Esophagus mucosa (tissue), 1 donor: ENCODE measurements at regions not wholly inside any gene's neighbourhood (a gene's known extent, or its start where the extent isn't known, plus 50 kb on each side); places are given as distances from the start of the nearest gene placed in this dataset.

Experiments
- ATAC-seq: fragments of 200-7000 bp; cut with Tn5 transposase; one replicate; pipeline ENCODE4 v1.9.1; 2020
- donor health status: DM: yes; HTN: yes; CAD: no.

DNA sequence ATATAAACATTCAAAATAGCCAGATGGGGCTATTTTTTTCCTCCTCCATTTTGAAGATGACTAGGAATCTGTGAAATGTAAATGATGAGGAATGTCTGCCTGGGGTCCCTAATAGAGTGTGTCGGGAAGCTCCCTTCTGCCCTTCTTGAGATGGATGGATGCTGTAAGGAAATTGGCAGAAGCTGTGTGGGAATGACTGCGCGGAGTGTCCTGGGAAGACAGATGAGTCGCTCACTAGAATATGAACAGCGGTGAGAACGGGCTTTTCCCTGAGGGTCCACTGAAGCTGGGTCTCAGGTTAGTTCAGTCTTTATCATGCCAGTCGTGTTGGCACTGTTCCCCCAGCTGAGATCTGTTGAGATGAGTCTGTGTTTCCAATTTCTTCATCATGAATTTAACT is 75.1 kb upstream of the PLPP4 start:
- ATAC-seq: no peak

DNA sequence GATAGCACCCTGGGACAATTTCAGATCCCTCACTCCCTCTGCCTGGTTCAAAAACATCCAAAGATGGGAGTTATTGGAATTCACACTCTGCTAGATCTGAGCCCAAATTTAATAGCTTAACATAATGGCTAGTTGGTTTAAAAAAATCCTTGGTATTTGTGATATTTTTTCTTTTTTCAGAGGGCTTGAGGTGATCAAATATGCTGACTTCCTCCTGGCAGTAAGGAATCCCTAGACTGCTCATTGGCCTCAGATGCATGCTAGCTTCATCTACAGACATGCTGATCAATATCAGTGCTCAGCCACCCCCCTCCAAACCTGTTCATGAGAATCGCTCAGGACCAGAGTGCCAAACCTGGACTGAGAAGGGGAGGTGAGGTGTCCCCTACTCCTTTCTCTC is 74.7 kb upstream of the PLPP4 start:
- ATAC-seq: no peak

DNA sequence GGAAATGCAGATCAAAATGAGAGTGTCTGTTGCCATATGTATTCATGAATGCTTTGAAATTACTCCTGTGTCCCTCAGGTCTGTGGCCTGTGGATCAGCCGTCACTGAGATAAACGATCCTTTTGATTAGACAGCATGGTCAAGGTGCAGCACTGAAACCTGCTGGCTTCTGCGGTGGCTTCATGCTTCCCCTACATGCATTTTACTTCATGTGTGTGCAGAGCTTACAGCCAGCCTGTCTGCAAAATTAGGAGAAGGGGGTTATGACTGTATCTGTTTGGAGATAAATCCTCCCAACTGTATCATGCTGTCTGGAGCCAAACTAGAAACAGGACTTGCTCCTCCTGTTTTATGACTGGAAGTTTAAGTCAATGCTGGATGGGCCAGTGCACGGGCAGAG is 71.0 kb upstream of the PLPP4 start:
- no peak for ATAC-seq

DNA sequence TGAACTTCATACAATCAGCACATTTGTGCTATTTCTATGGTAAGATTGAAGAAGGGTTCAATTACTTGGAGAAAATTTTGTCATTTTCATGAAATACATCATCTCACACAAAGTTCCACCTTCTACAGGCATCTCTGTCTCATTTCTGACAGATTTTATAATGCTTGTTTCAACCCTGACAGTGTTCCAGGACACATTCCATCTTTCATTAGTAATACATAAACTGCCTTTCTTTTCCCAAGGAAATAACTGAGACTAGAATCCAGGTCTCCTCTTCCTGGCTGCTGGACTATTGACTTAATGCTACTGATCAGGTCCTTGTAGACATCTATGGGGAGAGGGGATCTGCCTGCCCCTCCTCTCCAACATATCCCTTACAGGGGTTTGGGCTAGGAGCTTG is 70.1 kb upstream of the PLPP4 start:
- ATAC-seq: no peak

DNA sequence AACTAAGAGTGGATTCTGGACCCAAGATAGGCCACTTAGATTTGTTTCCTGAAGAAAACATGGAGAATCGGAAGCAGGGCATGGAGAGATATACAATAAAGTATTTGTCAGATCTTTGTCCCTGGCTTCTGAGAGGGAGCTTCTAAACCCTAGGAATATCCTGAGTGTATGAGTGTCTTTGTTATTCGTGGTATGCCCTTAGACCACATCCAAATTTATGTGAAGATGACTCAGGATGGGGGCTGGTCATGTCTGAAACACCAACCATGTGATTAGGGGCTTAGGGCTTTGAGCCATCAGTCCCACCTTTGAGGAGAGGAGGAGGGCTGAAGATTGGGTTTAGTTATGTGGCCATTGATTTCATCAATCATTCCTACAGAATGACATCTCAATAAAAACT is 69.7 kb upstream of the PLPP4 start:
- no peak for ATAC-seq

DNA sequence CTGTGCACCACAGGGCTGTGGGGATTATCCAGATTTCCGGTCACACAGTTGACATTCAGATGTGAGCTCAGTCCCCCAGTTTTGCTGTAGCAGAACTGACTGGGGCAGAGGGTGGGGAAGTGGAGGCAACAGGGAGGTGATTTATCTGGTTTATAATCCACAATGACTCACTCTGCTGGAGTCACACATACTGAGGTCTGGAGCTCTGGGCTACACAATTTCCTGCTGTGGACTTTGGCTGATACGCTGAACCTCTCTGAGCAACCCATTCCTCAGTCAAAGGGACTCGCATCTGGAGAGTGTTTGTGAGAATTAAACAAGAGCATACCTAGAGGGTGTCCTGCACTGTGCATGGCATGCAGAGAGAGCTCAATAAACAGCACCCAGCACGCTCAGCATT is 64.8 kb upstream of the PLPP4 start:
- peak; percentile 55 for ATAC-seq

DNA sequence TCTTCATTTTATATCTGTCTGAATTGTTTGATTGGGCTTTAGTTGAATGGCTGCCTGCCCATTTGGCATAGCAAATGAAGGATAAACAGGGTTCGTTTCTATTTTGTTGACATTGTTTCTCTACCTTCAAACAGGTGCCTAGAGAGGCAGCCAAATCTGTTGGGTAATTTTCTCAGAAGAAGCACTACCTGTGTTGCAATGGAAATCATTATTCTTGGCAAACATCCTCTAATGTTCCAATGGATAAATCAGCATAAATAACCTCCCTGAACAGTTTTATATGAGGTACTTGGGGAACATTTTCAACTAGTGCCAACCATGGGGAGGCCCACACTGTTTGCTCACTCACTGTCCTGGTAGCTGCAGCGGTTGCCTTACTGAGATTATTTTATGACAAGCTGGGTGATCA is 64.4 kb upstream of the PLPP4 start:
- ATAC-seq: no peak

DNA sequence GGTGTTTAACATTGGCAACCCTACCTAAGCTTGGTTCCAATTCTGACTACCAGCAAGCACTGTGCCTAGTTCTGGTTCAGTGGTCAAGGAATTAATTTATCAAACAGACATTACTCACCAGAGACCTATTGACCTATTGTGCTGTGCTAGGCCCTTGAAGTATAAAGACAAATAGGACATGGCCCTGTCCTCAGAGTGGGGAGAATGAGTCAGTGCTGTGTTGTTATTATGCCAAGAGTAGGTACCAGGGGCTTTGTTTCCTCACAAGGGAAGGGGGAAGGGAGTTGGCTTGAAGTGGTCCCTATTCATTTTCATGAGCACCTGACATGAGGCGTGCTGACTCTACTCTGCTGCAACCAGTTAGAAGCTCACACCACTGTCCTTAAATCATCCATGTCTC is 62.6 kb upstream of the PLPP4 start:
- ATAC-seq: no peak

DNA sequence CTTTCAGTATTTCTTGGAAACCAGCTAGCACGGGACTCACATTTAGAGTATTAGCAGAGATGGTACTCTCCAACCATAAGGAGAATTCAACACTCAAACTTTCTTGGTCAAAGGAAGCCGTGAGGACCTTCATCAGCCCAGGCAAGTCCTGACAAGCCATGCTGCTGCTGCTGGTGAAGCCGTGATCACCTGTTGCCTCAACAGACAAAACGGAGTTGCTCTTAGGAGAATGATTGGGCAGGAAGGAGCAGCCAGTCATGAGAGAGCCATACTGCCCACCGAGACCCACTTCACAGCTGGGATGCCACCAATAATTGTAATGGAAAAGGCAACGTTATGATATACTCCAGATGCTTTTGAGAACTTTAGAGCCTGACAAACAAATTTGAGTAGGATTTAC is 60.8 kb upstream of the PLPP4 start:
- ATAC-seq: no peak

DNA sequence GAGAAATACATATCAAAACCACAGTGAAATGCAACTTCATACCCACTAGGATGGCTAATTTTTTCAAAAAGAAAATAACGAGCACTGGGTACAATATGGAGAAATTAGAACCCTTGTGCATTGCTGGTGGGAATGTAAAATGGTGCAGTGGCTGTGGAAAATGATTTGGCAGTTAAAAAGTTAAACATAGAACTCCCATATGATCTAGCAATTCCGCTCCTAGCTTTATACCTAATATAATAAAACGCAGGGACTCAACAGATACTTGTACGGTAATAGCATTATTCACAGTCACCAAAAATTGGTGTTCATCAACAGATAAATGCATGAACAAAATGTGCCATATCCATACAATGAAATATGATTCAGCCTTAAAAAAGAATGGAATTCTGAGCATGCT is 58.8 kb upstream of the PLPP4 start:
- ATAC-seq: no peak

DNA sequence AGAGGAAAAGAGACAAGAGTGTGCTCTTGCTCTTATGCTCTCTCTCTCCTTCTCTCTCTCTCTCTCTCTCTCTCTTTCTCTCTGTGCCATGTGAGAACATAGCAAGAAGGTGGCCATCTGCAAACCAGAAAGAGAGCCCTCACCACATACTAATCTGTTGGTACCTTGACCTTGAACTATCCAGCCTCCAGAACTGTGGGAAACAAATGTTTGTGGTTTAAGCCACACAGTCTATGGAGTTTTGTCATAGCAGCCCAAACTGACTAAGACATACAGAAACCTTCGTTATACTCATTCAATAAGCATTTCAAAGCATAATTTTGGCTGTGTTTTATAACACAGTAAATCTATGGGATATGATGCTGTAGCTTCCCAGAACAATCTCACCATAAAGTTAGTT is 56.4 kb upstream of the PLPP4 start:
- no peak for ATAC-seq

DNA sequence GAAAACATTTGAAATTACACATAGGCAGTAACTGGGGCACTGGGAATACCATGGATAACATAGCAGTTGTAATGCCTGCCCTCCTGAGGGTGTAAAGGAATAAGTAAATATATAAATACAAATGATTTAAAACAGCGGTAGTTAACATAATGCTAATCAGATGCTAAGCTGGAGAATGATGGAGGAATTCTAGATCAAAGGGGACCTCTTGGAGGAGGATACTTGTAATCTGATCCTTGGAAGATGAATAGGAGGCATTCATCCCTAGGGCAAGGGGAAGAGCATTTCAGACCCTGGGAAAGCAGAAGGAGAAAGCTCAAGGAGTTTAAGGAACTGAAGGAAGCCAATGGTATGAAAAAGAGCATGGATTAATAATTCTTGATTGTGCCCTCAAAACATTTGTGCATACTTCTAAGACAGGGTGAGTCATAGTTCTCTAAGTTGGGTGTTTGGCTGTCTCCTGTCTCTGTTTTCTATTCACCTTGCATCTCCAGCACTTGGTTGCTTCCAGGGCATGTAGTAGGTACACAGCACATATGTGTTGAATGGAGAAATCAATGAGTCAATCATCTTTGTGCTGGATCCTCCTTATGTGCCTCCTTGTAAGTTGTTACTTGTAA is 54.8 kb upstream of the PLPP4 start:
- ATAC-seq: no peak

DNA sequence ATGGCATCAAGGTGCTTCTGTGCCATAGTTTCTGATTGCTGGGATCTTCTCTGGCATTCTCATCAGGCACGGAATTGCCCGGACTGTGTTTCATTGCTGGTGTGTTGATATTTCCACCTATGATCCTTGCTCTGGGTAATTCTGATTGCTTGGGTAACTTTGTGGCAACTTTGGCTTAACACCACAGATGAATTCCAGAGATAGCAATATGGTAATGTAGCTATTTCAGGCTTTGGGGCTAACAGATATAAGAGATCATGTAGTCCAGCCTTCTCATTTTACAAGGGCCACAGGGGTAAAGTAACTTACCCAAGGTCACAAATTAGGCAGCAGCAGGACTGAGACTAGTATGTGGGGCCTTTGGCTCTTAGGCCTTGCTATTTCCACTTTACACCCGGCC is 53.9 kb upstream of the PLPP4 start:
- ATAC-seq: no peak

DNA sequence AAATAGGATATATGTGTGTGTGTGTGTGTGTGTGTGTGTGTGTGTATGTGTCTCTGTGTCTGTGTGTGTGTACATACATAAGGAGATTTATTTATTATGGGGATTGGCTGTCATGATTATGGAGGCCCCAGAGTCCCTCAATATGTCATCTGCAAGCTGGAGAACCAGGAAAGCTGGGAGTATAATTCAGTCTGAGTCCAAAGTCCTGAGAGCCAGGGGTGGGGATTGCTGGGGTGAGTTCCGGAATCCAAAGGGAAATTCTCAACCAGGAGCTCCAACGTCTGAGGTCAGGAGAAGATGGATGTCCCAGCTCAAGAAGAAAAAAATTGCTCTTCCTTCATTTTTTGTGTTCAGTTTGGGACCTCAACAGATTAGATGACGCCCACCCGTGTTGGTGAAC is 50.7 kb upstream of the PLPP4 start:
- no peak for ATAC-seq
